Prostate gland (tissue), 2 donors: ENCODE measurements at regions not wholly inside any gene's neighbourhood (a gene's known extent, or its start where the extent isn't known, plus 50 kb on each side); places are given as distances from the start of the nearest gene placed in this dataset.

Source experiments
- CTCF ChIP-seq, 4 experiments: fragments of 200-600 bp in 2 of 4; fragments of 450-650 bp in 2 of 4; sonication (generic) in 2 of 4; IDR thresholded peaks; 1 replicate in 3 of 4; 2 replicates in 1 of 4; pipeline ENCODE4 v1.5.1; 2016 to 2019; ENCODE audit warnings: antibody characterized with exemption in 4 of 4, mild to moderate bottlenecking in 2 of 4, moderate library complexity in 2 of 4
- POLR2AphosphoS5 ChIP-seq: sonication (generic); formaldehyde crosslinking; IDR thresholded peaks from one replicate; pipeline ENCODE4 v1.6.1; 2017; ENCODE audit warnings: antibody characterized with exemption

- TF ChIP-seq POLR2AphosphoS5: no peak
- no peak for TF ChIP-seq CTCF (IDR thresholded peaks at IDR 0.05)
Observed at GRCh38 chr11:45021692-45022141, 71.0 kb upstream of the TP53I11 start.
